GM19455 (cell line): ENCODE measurements at regions not wholly inside any gene's neighbourhood (a gene's known extent, or its start where the extent isn't known, plus 50 kb on each side); places are given as distances from the start of the nearest gene placed in this dataset.
"Not testable (repeated sequence)": the region's sequence is repeated elsewhere in the genome, so short reads cannot be mapped to it uniquely, and the experiment has no call there.

ENCODE experiments used
- ATAC-seq: cut with Tn5 transposase; IDR thresholded peaks from one replicate; pipeline ENCODE4 v1.9.1; 2021; ENCODE audit not compliant: unreplicated experiment

- ATAC-seq, result no peak
Observed at GRCh38 chr1:194776657-194777056, 1590.2 kb upstream of the B3GALT2 start.

GRCh38 chr1:194774535-194774934 lies 1588.1 kb upstream of the B3GALT2 start:
- ATAC-seq, result no peak

- ATAC-seq, result no peak
Observed at GRCh38 chr1:194755241-194755994, 1569.0 kb upstream of the B3GALT2 start.

GRCh38 chr1:194738843-194739242 lies 1552.4 kb upstream of the B3GALT2 start:
- ATAC-seq, result not testable (repeated sequence)

GRCh38 chr1:194734970-194735369 lies 1548.6 kb upstream of the B3GALT2 start:
- no peak for ATAC-seq

- no peak for ATAC-seq
Observed at GRCh38 chr1:194731025-194731424, 1544.6 kb upstream of the B3GALT2 start.

GRCh38 chr1:194730304-194730703 lies 1543.9 kb upstream of the B3GALT2 start:
- ATAC-seq, result no peak

GRCh38 chr1:194723067-194723466 lies 1536.7 kb upstream of the B3GALT2 start:
- ATAC-seq, result no peak

GRCh38 chr1:194717941-194718340 lies 1531.5 kb upstream of the B3GALT2 start:
- no peak for ATAC-seq

GRCh38 chr1:194717334-194717733 lies 1530.9 kb upstream of the B3GALT2 start:
- no peak for ATAC-seq

- ATAC-seq, result no peak
Observed at GRCh38 chr1:194710671-194711070, 1524.3 kb upstream of the B3GALT2 start.

GRCh38 chr1:194709439-194709838 lies 1523.0 kb upstream of the B3GALT2 start:
- ATAC-seq, result no peak

- ATAC-seq, result no peak
Observed at GRCh38 chr1:194707074-194707473, 1520.7 kb upstream of the B3GALT2 start.

GRCh38 chr1:194705123-194705854 lies 1518.9 kb upstream of the B3GALT2 start:
- ATAC-seq, result no peak

- no peak for ATAC-seq
Observed at GRCh38 chr1:194698908-194699318, 1512.5 kb upstream of the B3GALT2 start.

GRCh38 chr1:194693244-194693643 lies 1506.8 kb upstream of the B3GALT2 start:
- ATAC-seq, result no peak

- no peak for ATAC-seq
Observed at GRCh38 chr1:194684636-194685035, 1498.2 kb upstream of the B3GALT2 start.

GRCh38 chr1:194658090-194658439 lies 1471.7 kb upstream of the B3GALT2 start:
- no peak for ATAC-seq

- no peak for ATAC-seq
Observed at GRCh38 chr1:194654956-194655355, 1468.5 kb upstream of the B3GALT2 start.

- ATAC-seq, result no peak
Observed at GRCh38 chr1:194653385-194653784, 1467.0 kb upstream of the B3GALT2 start.

- no peak for ATAC-seq
Observed at GRCh38 chr1:194647118-194647517, 1460.7 kb upstream of the B3GALT2 start.

- no peak for ATAC-seq
Observed at GRCh38 chr1:194644528-194644927, 1458.1 kb upstream of the B3GALT2 start.
